OCI-LY1 (cell line): ENCODE measurements at regions not wholly inside any gene's neighbourhood (a gene's known extent, or its start where the extent isn't known, plus 50 kb on each side); places are given as distances from the start of the nearest gene placed in this dataset.

ENCODE experiments used
- CTCF ChIP-seq: fragments of 200-600 bp; sonication (generic), shearing (Covaris generic); IDR thresholded peaks from 2 replicates; pipeline ENCODE4 v1.5.1; 2017; ENCODE audit warnings: mild to moderate bottlenecking, antibody characterized with exemption, low read length, moderate library complexity, mixed read lengths
- EZH2 ChIP-seq: fragments of 200-600 bp; sonication (generic), shearing (Covaris generic); IDR thresholded peaks from 2 replicates; pipeline ENCODE4 v1.8.0; 2017; ENCODE audit warnings: borderline replicate concordance, mixed run types, mild to moderate bottlenecking, antibody characterized with exemption, low read length, moderate library complexity, mixed read lengths

DNA sequence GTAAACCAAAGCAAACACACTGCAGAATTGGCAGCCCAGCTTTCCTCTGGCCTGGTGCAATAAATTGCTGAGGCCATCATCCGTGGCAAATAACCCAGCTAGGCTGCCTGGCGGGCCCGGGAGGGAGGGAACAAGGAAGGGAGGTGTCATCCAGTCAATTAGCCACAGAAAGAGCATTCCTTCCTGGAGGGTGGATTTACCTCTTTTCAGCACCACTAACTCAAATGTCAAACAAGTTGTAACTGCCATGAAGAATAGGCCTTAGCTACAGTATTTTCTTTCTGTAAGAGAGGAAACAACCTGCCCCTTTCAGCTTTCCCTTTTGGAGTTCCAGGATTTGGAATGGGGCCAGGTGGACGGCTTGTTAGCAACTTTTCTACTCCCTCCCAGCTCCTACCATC is 163.8 kb upstream of the BDNF start:
- no peak for TF ChIP-seq CTCF
- no peak for TF ChIP-seq EZH2
